KMS-11 (cell line): ENCODE measurements at regions not wholly inside any gene's neighbourhood (a gene's known extent, or its start where the extent isn't known, plus 50 kb on each side); places are given as distances from the start of the nearest gene placed in this dataset.

ENCODE experiments used
- H2AFZ ChIP-seq: fragments of 200-600 bp; sonication (generic); 2 replicates; pipeline ENCODE4 v1.6.1; 2016; ENCODE audit warnings: antibody characterized with exemption, mixed run types, low read depth
- H3K27ac ChIP-seq: fragments of 200-600 bp; sonication (generic); 2 replicates; pipeline ENCODE4 v1.6.1; 2016; ENCODE audit warnings: mild to moderate bottlenecking, mixed run types
- H3K27me3 ChIP-seq: fragments of 200-600 bp; sonication (generic); 2 replicates; pipeline ENCODE4 v1.6.1; 2017; ENCODE audit warnings: mild to moderate bottlenecking, low read depth, mixed run types, moderate library complexity; ENCODE audit not compliant: insufficient read depth
- H3K36me3 ChIP-seq: fragments of 200-600 bp; sonication (generic); 2 replicates; pipeline ENCODE4 v1.6.1; 2017; ENCODE audit warnings: mild to moderate bottlenecking, mixed run types; ENCODE audit not compliant: insufficient read depth
- H3K4me1 ChIP-seq: fragments of 200-600 bp; sonication (generic); 2 replicates; pipeline ENCODE4 v1.6.1; 2016; ENCODE audit warnings: mild to moderate bottlenecking, low read depth, mixed run types; ENCODE audit not compliant: poor library complexity, severe bottlenecking
- H3K4me2 ChIP-seq: fragments of 200-600 bp; sonication (generic); 2 replicates; pipeline ENCODE4 v1.7.0; 2016; ENCODE audit warnings: mild to moderate bottlenecking, mixed run types
- H3K4me3 ChIP-seq: fragments of 200-600 bp; sonication (generic); IDR thresholded peaks from 2 replicates; pipeline ENCODE4 v1.6.1; 2017; ENCODE audit warnings: low read depth, low read length, mixed read lengths; ENCODE audit not compliant: insufficient read depth
- H3K79me2 ChIP-seq: fragments of 200-600 bp; sonication (generic); 2 replicates; pipeline ENCODE4 v1.6.1; 2016; ENCODE audit warnings: low read depth, mixed run types; ENCODE audit not compliant: insufficient read depth
- H3K9ac ChIP-seq: fragments of 200-600 bp; sonication (generic); 2 replicates; pipeline ENCODE4 v1.6.1; 2016; ENCODE audit warnings: mild to moderate bottlenecking, mixed run types
- H4K20me1 ChIP-seq: fragments of 200-600 bp; sonication (generic); 2 replicates; pipeline ENCODE4 v1.6.1; 2016; ENCODE audit warnings: mild to moderate bottlenecking, mixed run types; ENCODE audit not compliant: insufficient read depth
- TF ChIP-seq, protein P1 (sequence below): fragments of 200-600 bp; sonication (generic); conservative IDR thresholded peaks from 2 replicates; pipeline ENCODE4 v1.6.1; 2017; ENCODE audit warnings: low read depth, mild to moderate bottlenecking, antibody characterized with exemption, low read length, moderate library complexity, mixed read lengths

DNA sequence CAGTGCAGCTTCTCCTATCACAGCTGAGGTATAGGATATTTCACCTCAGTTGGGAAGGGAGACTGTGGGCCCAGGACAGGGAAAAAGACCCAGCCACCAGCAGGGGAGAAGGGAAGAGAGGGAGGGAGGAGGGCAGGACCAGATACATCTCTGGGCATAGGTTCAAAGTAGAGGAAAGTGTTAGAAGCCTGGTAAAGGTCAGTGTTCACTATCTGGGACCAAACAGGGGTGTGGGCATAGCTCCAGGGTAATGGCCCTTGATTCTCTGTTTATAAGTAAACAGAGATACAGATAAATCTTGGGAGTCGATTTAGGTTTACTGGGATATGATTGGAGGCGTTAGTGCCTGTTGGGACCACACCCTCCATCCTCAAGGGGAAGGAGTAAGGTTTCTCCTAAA is 266.2 kb downstream of the LRFN2 start:
- H3K36me3 ChIP-seq = no peaks in the 10 kb centered on the region
- no peak overlapping the region for H3K4me2 ChIP-seq
- H3K4me3 ChIP-seq = no peak overlapping the region
- H3K4me1 ChIP-seq = no peaks in the 10 kb centered on the region
- H3K79me2 ChIP-seq = no peaks in the 10 kb centered on the region
- TF ChIP-seq, protein P1, sequence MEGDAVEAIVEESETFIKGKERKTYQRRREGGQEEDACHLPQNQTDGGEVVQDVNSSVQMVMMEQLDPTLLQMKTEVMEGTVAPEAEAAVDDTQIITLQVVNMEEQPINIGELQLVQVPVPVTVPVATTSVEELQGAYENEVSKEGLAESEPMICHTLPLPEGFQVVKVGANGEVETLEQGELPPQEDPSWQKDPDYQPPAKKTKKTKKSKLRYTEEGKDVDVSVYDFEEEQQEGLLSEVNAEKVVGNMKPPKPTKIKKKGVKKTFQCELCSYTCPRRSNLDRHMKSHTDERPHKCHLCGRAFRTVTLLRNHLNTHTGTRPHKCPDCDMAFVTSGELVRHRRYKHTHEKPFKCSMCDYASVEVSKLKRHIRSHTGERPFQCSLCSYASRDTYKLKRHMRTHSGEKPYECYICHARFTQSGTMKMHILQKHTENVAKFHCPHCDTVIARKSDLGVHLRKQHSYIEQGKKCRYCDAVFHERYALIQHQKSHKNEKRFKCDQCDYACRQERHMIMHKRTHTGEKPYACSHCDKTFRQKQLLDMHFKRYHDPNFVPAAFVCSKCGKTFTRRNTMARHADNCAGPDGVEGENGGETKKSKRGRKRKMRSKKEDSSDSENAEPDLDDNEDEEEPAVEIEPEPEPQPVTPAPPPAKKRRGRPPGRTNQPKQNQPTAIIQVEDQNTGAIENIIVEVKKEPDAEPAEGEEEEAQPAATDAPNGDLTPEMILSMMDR = no peak
- H3K27me3 ChIP-seq = no peaks in the 10 kb centered on the region
- no peak overlapping the region for H3K9ac ChIP-seq
- no peak overlapping the region for H2AFZ ChIP-seq
- no peaks in the 10 kb centered on the region for H4K20me1 ChIP-seq
- H3K27ac ChIP-seq = no peak overlapping the region

DNA sequence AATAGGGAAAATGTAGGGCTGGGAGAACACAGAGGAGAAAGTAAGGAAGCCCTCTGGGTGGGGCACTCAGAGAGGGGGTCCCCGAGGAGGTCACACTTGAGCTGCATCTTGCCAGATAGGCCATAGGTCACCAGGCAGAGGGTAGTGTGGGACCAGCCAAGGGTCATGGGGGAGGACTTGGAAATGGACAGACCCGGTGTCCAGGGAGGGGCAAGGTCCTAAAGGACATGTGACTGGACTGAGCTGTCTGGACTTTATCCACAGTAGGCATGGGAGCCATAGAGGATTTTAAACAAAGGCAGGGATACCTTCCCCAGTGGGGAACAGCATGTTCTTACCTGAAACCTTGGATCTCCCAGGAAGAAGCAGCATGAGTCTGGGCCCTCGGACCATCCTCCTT is 266.7 kb downstream of the LRFN2 start:
- H2AFZ ChIP-seq = no peak overlapping the region
- H3K36me3 ChIP-seq = no peaks in the 10 kb centered on the region
- H3K27ac ChIP-seq = no peak overlapping the region
- no peaks in the 10 kb centered on the region for H4K20me1 ChIP-seq
- H3K79me2 ChIP-seq = no peaks in the 10 kb centered on the region
- no peak overlapping the region for H3K4me2 ChIP-seq
- H3K4me1 ChIP-seq = no peaks in the 10 kb centered on the region
- H3K27me3 ChIP-seq = no peaks in the 10 kb centered on the region
- no peak overlapping the region for H3K9ac ChIP-seq
- TF ChIP-seq, protein P1 = no peak
- H3K4me3 ChIP-seq = no peak overlapping the region

DNA sequence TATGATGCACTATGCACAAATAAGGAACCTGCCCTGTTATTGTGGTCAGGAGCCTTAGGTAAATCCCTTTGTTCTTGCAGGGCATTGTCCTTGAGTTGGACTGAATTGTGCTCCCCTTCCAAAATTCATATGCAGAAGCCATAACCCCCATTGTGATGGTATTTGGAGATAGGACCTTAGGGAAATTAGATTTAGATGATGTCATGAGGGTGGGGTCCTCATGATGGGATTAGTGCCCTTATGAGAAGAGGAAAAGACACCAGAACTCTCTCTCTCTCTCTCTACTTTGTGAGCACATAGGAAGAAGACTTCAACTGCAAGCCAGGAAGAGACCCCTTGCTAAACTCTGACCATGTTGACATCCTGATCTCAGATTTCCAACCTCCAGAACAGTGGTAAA is 268.0 kb downstream of the LRFN2 start:
- H3K4me2 ChIP-seq = no peak overlapping the region
- H3K27ac ChIP-seq = no peak overlapping the region
- no peaks in the 10 kb centered on the region for H3K27me3 ChIP-seq
- no peaks in the 10 kb centered on the region for H4K20me1 ChIP-seq
- H3K9ac ChIP-seq = no peak overlapping the region
- H3K36me3 ChIP-seq = no peaks in the 10 kb centered on the region
- H3K79me2 ChIP-seq = no peaks in the 10 kb centered on the region
- no peak overlapping the region for H2AFZ ChIP-seq
- TF ChIP-seq, protein P1 = no peak
- no peak overlapping the region for H3K4me3 ChIP-seq
- H3K4me1 ChIP-seq = no peaks in the 10 kb centered on the region

DNA sequence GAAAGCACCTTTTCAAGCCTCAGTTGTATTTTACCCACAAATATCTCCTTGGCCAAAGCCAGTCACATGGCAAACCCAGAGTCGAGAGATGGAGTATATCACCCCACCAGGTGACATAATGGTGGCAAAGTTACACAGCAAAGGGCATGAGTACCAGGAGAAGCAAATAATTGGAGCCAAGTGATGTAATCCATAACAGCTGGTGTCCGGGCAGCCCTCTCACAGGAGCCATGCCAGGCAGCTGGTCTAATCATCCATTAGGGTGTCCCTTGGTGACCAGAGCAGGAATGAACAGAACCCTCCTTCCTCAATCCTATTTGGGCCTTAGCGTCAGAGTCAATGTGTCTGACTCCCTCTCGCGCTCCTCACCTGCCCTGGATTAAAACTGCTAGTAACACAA is 272.1 kb downstream of the LRFN2 start:
- H3K27ac ChIP-seq = no peak overlapping the region

More for the DNA sequence above, 272.1 kb downstream of the LRFN2 start:
- no peaks in the 10 kb centered on the region for H4K20me1 ChIP-seq
- no peak overlapping the region for H3K4me3 ChIP-seq
- no peaks in the 10 kb centered on the region for H3K36me3 ChIP-seq
- H3K4me2 ChIP-seq = no peak overlapping the region
- H3K79me2 ChIP-seq = no peaks in the 10 kb centered on the region
- H3K9ac ChIP-seq = no peak overlapping the region
- TF ChIP-seq, protein P1 = no peak
- no peaks in the 10 kb centered on the region for H3K4me1 ChIP-seq
- no peaks in the 10 kb centered on the region for H3K27me3 ChIP-seq
- no peak overlapping the region for H2AFZ ChIP-seq
